H9 (cell line): ENCODE measurements at regions not wholly inside any gene's neighbourhood (a gene's known extent, or its start where the extent isn't known, plus 50 kb on each side); places are given as distances from the start of the nearest gene placed in this dataset.

Experiments
- DNase-seq: peaks from one replicate; pipeline ENCODE4 v3.0.0-alpha.2; 2017
- H2AFZ ChIP-seq: one replicate; pipeline ENCODE4 v1.6.1; 2013; ENCODE audit warnings: mild to moderate bottlenecking, low read length, control low read depth, moderate library complexity
- H2AK5ac ChIP-seq: 2 replicates; pipeline ENCODE4 v1.6.1; 2013; ENCODE audit warnings: low read length, control low read depth, mixed read lengths; ENCODE audit not compliant: insufficient read length
- H2BK120ac ChIP-seq: one replicate; pipeline ENCODE4 v1.6.1; 2013; ENCODE audit warnings: low read depth, mild to moderate bottlenecking, low read length, control low read depth, inconsistent platforms; ENCODE audit not compliant: poor library complexity, severe bottlenecking
- H2BK12ac ChIP-seq: 2 replicates; pipeline ENCODE4 v1.6.1; 2013; ENCODE audit warnings: low read length, control low read depth, mixed read lengths, low read depth; ENCODE audit not compliant: insufficient read length
- H2BK15ac ChIP-seq: 2 replicates; pipeline ENCODE4 v1.6.1; 2013; ENCODE audit warnings: low read depth, low read length, control low read depth
- H2BK20ac ChIP-seq: one replicate; pipeline ENCODE4 v1.6.1; 2013; ENCODE audit warnings: low read depth, mild to moderate bottlenecking, low read length, control low read depth, inconsistent platforms; ENCODE audit not compliant: poor library complexity, severe bottlenecking
- H2BK5ac ChIP-seq: 2 replicates; pipeline ENCODE4 v1.6.1; 2013; ENCODE audit warnings: low read length, control low read depth, mixed read lengths; ENCODE audit not compliant: insufficient read length
- H3K14ac ChIP-seq: 2 replicates; pipeline ENCODE4 v1.6.1; 2013; ENCODE audit warnings: low read length, control low read depth; ENCODE audit not compliant: insufficient read depth
- H3K18ac ChIP-seq: 2 replicates; pipeline ENCODE4 v1.6.1; 2013; ENCODE audit warnings: low read depth, mild to moderate bottlenecking, mixed read lengths, low read length, control low read depth; ENCODE audit not compliant: insufficient read length
- H3K23ac ChIP-seq: 2 replicates; pipeline ENCODE4 v1.6.1; 2013; ENCODE audit warnings: low read length, control low read depth, mixed read lengths, low read depth; ENCODE audit not compliant: insufficient read length
- H3K23me2 ChIP-seq: 2 replicates; pipeline ENCODE4 v1.6.1; 2013; ENCODE audit warnings: low read depth, mild to moderate bottlenecking, mixed read lengths, low read length, control low read depth; ENCODE audit not compliant: insufficient read length, poor library complexity, severe bottlenecking
- H3K27ac ChIP-seq: 2 replicates; pipeline ENCODE4 v1.5.1; 2013; ENCODE audit warnings: low read length, control low read depth, mixed read lengths, low read depth; ENCODE audit not compliant: insufficient read length
- H3K27me3 ChIP-seq: 2 replicates; pipeline ENCODE4 v1.6.1; 2013; ENCODE audit warnings: low read length, control low read depth, inconsistent platforms; ENCODE audit not compliant: insufficient read depth
- H3K4ac ChIP-seq: 2 replicates; pipeline ENCODE4 v1.6.1; 2013; ENCODE audit warnings: low read depth, mild to moderate bottlenecking, control low read depth, inconsistent platforms, low read length, moderate library complexity
- H3K4me1 ChIP-seq: 2 replicates; pipeline ENCODE4 v1.6.1; 2013; ENCODE audit warnings: low read length, control low read depth, inconsistent platforms; ENCODE audit not compliant: insufficient read depth
- H3K4me2 ChIP-seq: 2 replicates; pipeline ENCODE4 v1.6.1; 2013; ENCODE audit warnings: low read length, control low read depth, mixed read lengths; ENCODE audit not compliant: insufficient read length, insufficient read depth
- H3K56ac ChIP-seq: 2 replicates; pipeline ENCODE4 v1.6.1; 2013; ENCODE audit warnings: low read depth, mild to moderate bottlenecking, mixed read lengths, low read length, control low read depth; ENCODE audit not compliant: insufficient read length
- H3K79me1 ChIP-seq: 2 replicates; pipeline ENCODE4 v1.6.1; 2013; ENCODE audit warnings: low read depth, mild to moderate bottlenecking, moderate library complexity, low read length, control low read depth, inconsistent platforms; ENCODE audit not compliant: insufficient read depth, poor library complexity, severe bottlenecking
- H3K79me2 ChIP-seq: 2 replicates; pipeline ENCODE4 v1.6.1; 2013; ENCODE audit warnings: low read length, control low read depth, inconsistent platforms; ENCODE audit not compliant: insufficient read depth
- H3K9ac ChIP-seq: 2 replicates; pipeline ENCODE4 v1.6.1; 2013; ENCODE audit warnings: low read length, control low read depth, mixed read lengths; ENCODE audit not compliant: insufficient read length; ENCODE audit errors: extremely low read depth
- H3K9me3 ChIP-seq: one replicate; pipeline ENCODE4 v1.6.1; 2013; ENCODE audit warnings: low read depth, low read length, inconsistent platforms; ENCODE audit not compliant: control insufficient read depth
- H3T11ph ChIP-seq: one replicate; pipeline ENCODE4 v1.6.1; 2013; ENCODE audit warnings: mild to moderate bottlenecking, low read length, control low read depth, inconsistent platforms
- H4K20me1 ChIP-seq: one replicate; pipeline ENCODE4 v1.6.1; 2013; ENCODE audit not compliant: control insufficient read depth, insufficient read length, insufficient read depth
- H4K5ac ChIP-seq: 2 replicates; pipeline ENCODE4 v1.6.1; 2013; ENCODE audit warnings: low read depth, mild to moderate bottlenecking, mixed read lengths, low read length, control low read depth; ENCODE audit not compliant: insufficient read length
- H4K8ac ChIP-seq: replicated peaks from 2 replicates; pipeline ENCODE4 v1.6.1; 2013; ENCODE audit warnings: low read length, control low read depth, mixed read lengths, low read depth; ENCODE audit not compliant: insufficient read length
- H4K91ac ChIP-seq: 2 replicates; pipeline ENCODE4 v1.6.1; 2013; ENCODE audit warnings: low read depth, mild to moderate bottlenecking, moderate library complexity, mixed read lengths, low read length, control low read depth; ENCODE audit not compliant: insufficient read length
- H3K27ac Mint-ChIP-seq, 3 experiments: 2 replicates in 2 of 3; 3 replicates in 1 of 3; pipeline ENCODE4 v1.8.0; 2020 to 2021; ENCODE audit warnings: mixed read lengths in 3 of 3, mild to moderate bottlenecking in 1 of 3, moderate library complexity in 1 of 3
- H3K27me3 Mint-ChIP-seq: 2 replicates; pipeline ENCODE4 v1.8.0; 2021; ENCODE audit warnings: low read depth, mild to moderate bottlenecking, moderate library complexity, mixed read lengths
- H3K36me3 Mint-ChIP-seq, 3 experiments: 2 replicates in 2 of 3; 3 replicates in 1 of 3; pipeline ENCODE4 v1.8.0; 2020 to 2021; ENCODE audit warnings: low read depth in 3 of 3, mixed read lengths in 3 of 3; ENCODE audit not compliant: insufficient read depth in 1 of 3
- H3K4me1 Mint-ChIP-seq, 2 experiments: 2 replicates each; pipeline ENCODE4 v1.8.0; 2020; ENCODE audit warnings: mixed read lengths in 2 of 2
- H3K4me3 Mint-ChIP-seq, 2 experiments: 2 replicates in 1 of 2; 3 replicates in 1 of 2; pipeline ENCODE4 v1.8.0; 2020 to 2021; ENCODE audit warnings: mild to moderate bottlenecking in 2 of 2, mixed read lengths in 2 of 2, moderate library complexity in 1 of 2
- H3K9me3 Mint-ChIP-seq, 2 experiments: 2 replicates in 1 of 2; 3 replicates in 1 of 2; pipeline ENCODE4 v1.8.0; 2020; ENCODE audit warnings: mild to moderate bottlenecking in 2 of 2, mixed read lengths in 2 of 2, moderate library complexity in 1 of 2
- WGBS: extraction: QIAGEN DNeasy Blood & Tissue Kit; methylation state at CpG from one replicate; pipeline ENCODE4 v1.1.7; 2013; ENCODE audit warnings: missing lambda C conversion rate, low lambda C conversion rate, mixed read lengths; ENCODE audit not compliant: insufficient read length; ENCODE audit errors: extremely low coverage; 5-methylcytosine and 5-hydroxymethylcytosine counted together
- TF ChIP-seq, protein P1 (sequence below): fragments of 200-600 bp; sonication (generic); conservative IDR thresholded peaks from 3 replicates; pipeline ENCODE4 v1.8.0; 2021; ENCODE audit warnings: antibody characterized with exemption, mild to moderate bottlenecking

DNA sequence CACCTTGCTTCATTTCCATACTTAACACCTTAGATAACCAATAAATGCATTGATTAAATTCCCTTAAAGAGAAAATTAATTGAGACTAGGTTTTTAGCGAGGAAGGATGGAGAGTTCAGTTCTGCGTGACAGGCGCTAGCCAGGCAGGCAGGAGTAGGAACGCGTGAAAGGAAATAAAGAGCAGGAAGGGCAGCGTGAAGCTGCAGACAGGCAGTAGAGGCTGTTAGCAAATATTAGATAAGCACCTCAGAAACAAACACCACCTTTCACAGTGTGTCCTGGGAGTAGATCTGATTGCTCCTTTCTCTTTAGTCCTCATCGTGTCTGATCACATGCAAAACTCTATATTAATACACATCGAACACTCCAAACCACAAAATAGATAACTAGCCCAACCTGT, 282.7 kb upstream of the ADGRL2 start:
- H3K23me2 ChIP-seq, result no peaks in the 10 kb centered on the region
- no peak overlapping the region for H2BK20ac ChIP-seq
- H3K56ac ChIP-seq, result no peak overlapping the region
- H3K4me3 Mint-ChIP-seq, result no peak overlapping the region
- H3K36me3 Mint-ChIP-seq, result no peaks in the 10 kb centered on the region
- no peak overlapping the region for H2BK12ac ChIP-seq
- peaks cover 4% of the 10 kb centered on the region; the same call in 1 of the 2 replicates for H3K4me1 ChIP-seq
- no peak overlapping the region for H4K5ac ChIP-seq
- DNase-seq, result no peak
- no peak overlapping the region for H2BK120ac ChIP-seq
- no peak overlapping the region for H3K27ac ChIP-seq
- H3K27me3 ChIP-seq, result no peaks in the 10 kb centered on the region
- H3K4me1 Mint-ChIP-seq, result peaks cover 20 to 36% of the 10 kb centered on the region in 2 experiments
- H3K4me2 ChIP-seq, result no peak overlapping the region
- WGBS, result 100% methylated on average over 2 of the region's 8 CpGs
- no peak overlapping the region for H3T11ph ChIP-seq
- no peak overlapping the region for H3K18ac ChIP-seq
- H3K79me1 ChIP-seq, result no peaks in the 10 kb centered on the region
- TF ChIP-seq, protein P1, sequence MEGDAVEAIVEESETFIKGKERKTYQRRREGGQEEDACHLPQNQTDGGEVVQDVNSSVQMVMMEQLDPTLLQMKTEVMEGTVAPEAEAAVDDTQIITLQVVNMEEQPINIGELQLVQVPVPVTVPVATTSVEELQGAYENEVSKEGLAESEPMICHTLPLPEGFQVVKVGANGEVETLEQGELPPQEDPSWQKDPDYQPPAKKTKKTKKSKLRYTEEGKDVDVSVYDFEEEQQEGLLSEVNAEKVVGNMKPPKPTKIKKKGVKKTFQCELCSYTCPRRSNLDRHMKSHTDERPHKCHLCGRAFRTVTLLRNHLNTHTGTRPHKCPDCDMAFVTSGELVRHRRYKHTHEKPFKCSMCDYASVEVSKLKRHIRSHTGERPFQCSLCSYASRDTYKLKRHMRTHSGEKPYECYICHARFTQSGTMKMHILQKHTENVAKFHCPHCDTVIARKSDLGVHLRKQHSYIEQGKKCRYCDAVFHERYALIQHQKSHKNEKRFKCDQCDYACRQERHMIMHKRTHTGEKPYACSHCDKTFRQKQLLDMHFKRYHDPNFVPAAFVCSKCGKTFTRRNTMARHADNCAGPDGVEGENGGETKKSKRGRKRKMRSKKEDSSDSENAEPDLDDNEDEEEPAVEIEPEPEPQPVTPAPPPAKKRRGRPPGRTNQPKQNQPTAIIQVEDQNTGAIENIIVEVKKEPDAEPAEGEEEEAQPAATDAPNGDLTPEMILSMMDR, result no peak
- no peak overlapping the region for H3K9ac ChIP-seq
- H3K4ac ChIP-seq, result no peak overlapping the region
- H4K8ac ChIP-seq, result no peak overlapping the region
- H2BK15ac ChIP-seq, result no peak overlapping the region
- no peaks in the 10 kb centered on the region for H3K9me3 Mint-ChIP-seq
- no peak overlapping the region for H4K91ac ChIP-seq
- H3K27me3 Mint-ChIP-seq, result no peaks in the 10 kb centered on the region
- H2BK5ac ChIP-seq, result no peak overlapping the region
- no peak overlapping the region for H3K14ac ChIP-seq
- H4K20me1 ChIP-seq, result no peaks in the 10 kb centered on the region
- no peaks in the 10 kb centered on the region for H3K79me2 ChIP-seq
- H2AK5ac ChIP-seq, result no peak overlapping the region
- H2AFZ ChIP-seq, result no peak overlapping the region
- no peak overlapping the region for H3K23ac ChIP-seq
- H3K9me3 ChIP-seq, result no peaks in the 10 kb centered on the region
- H3K27ac Mint-ChIP-seq, result peak overlapping the region in 1 of 3 experiments; percentile 23; a peak in 2 of 7 replicates
